Thoracic aorta (tissue), 2 donors: ENCODE measurements at regions not wholly inside any gene's neighbourhood (a gene's known extent, or its start where the extent isn't known, plus 50 kb on each side); places are given as distances from the start of the nearest gene placed in this dataset.
"Not testable (repeated sequence)": the region's sequence is repeated elsewhere in the genome, so short reads cannot be mapped to it uniquely, and the experiment has no call there.

Source experiments
- ATAC-seq: fragments of 150-250 bp; one replicate; pipeline ENCODE4 v1.8.0; 2017; ENCODE audit warnings: low read depth; ENCODE audit not compliant: insufficient number of reproducible peaks, low FRiP score
- DNase-seq: peaks from one replicate; pipeline ENCODE4 v3.0.0-alpha.2; 2020; ENCODE audit warnings: low spot score
- H3K27ac ChIP-seq, 2 donors: fragments of 200-600 bp; sonication (generic); 1 replicate in 1 of 2; 2 replicates in 1 of 2; pipeline ENCODE4 v1.5.1; 2016; ENCODE audit warnings: mild to moderate bottlenecking in 2 of 2, moderate library complexity in 2 of 2
- H3K27me3 ChIP-seq: fragments of 200-600 bp; sonication (generic); replicated peaks from 2 replicates; pipeline ENCODE4 v1.6.0; 2016; ENCODE audit warnings: mild to moderate bottlenecking; ENCODE audit not compliant: insufficient read depth
- H3K36me3 ChIP-seq: fragments of 200-600 bp; sonication (generic); one replicate; pipeline ENCODE4 v1.5.1; 2016
- H3K4me1 ChIP-seq, 2 donors: fragments of 200-600 bp; sonication (generic); 1 replicate in 1 of 2; 2 replicates in 1 of 2; pipeline versions ENCODE4 v1.5.1 to v1.6.0; 2016; ENCODE audit warnings: low read depth in 2 of 2, mild to moderate bottlenecking in 1 of 2; ENCODE audit not compliant: control insufficient read depth in 1 of 2
- H3K4me3 ChIP-seq: fragments of 200-600 bp; sonication (generic); 2 replicates; pipeline ENCODE4 v1.5.1; 2016; ENCODE audit warnings: mild to moderate bottlenecking
- H3K9me3 ChIP-seq: fragments of 200-600 bp; sonication (generic); 2 replicates; pipeline ENCODE4 v1.5.1; 2016
- TF ChIP-seq, protein P1 (sequence below): fragments of 200-600 bp; sonication (generic); IDR thresholded peaks from one replicate; pipeline ENCODE4 v1.5.1; 2019; ENCODE audit warnings: antibody characterized with exemption

DNA sequence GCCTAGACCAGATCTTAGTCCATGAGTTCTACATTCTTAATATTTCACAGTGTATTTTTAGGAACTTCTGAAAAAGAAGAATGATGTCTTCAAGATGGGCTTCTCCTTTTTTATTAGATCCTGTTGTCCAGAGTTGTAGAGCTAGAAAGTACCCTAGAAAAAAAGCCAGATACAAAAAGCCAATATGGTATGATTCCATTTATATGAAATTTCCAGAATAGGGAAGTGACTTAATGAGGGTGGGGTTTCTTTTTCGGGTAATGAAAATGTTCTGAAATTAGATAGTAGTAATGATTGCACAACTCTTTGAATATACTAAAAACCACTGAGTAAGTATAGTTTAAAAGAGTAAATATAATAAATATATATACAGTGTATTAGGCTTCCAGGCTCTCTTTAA lies 116.9 kb downstream of the NFKBIZ start:
- TF ChIP-seq, protein P1, sequence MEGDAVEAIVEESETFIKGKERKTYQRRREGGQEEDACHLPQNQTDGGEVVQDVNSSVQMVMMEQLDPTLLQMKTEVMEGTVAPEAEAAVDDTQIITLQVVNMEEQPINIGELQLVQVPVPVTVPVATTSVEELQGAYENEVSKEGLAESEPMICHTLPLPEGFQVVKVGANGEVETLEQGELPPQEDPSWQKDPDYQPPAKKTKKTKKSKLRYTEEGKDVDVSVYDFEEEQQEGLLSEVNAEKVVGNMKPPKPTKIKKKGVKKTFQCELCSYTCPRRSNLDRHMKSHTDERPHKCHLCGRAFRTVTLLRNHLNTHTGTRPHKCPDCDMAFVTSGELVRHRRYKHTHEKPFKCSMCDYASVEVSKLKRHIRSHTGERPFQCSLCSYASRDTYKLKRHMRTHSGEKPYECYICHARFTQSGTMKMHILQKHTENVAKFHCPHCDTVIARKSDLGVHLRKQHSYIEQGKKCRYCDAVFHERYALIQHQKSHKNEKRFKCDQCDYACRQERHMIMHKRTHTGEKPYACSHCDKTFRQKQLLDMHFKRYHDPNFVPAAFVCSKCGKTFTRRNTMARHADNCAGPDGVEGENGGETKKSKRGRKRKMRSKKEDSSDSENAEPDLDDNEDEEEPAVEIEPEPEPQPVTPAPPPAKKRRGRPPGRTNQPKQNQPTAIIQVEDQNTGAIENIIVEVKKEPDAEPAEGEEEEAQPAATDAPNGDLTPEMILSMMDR: no peak
- H3K4me3 ChIP-seq: no peak overlapping the region
- H3K27ac ChIP-seq: no peak overlapping the region
- H3K4me1 ChIP-seq: peaks cover 11 to 23% of the 10 kb centered on the region in 2 donors
- no peak for DNase-seq
- H3K36me3 ChIP-seq: no peaks in the 10 kb centered on the region
- ATAC-seq: no peak
- no peaks in the 10 kb centered on the region for H3K27me3 ChIP-seq
- H3K9me3 ChIP-seq: no peaks in the 10 kb centered on the region

GRCh38 chr3:101970212-101970611 lies 120.9 kb downstream of the NFKBIZ start:
- TF ChIP-seq, protein P1: no peak
- Histone ChIP-seq H3K27ac (no peak overlapping the region), H3K4me3 (no peak overlapping the region), H3K9me3 (no peaks in the 10 kb centered on the region), H3K27me3 (no peaks in the 10 kb centered on the region), H3K4me1 (no peaks in the 10 kb centered on the region), H3K36me3 (no peaks in the 10 kb centered on the region)
- ATAC-seq (no peak), DNase-seq (no peak)

DNA sequence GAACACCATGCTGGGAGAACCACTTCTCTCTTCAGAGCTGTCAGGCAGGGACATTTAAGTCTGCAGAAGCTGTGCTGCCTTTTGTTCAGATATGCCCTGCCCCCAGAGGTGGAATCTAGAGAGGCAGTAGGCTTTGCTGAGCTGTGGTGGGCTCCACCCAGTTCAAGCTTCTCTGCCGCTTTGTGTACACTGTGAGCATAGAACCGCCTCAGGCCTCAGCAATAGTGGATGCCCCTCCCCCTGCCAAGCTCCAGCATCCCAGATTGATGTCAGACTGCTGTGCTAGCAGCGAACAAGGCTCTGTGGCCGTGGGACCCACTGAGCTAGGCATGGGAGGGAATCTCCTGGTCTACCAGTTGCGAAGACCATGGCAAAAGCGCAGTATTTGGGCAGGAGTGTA lies 121.6 kb downstream of the NFKBIZ start:
- no peaks in the 10 kb centered on the region for H3K27me3 ChIP-seq
- no peaks in the 10 kb centered on the region for H3K9me3 ChIP-seq
- no peaks in the 10 kb centered on the region for H3K36me3 ChIP-seq
- no peak overlapping the region for H3K27ac ChIP-seq
- ATAC-seq (no peak), DNase-seq (no peak)
- H3K4me3 ChIP-seq: no peak overlapping the region
- TF ChIP-seq, protein P1: no peak
- H3K4me1 ChIP-seq: peaks cover under 1 to 1% of the 10 kb centered on the region in 2 donors

GRCh38 chr3:101972430-101973162 lies 123.3 kb downstream of the NFKBIZ start:
- TF ChIP-seq, protein P1: no peak

GRCh38 chr3:101973163-101973505 lies 123.8 kb downstream of the NFKBIZ start:
- TF ChIP-seq, protein P1: no peak
- no peaks in the 10 kb centered on the region for H3K9me3 ChIP-seq
- peaks cover 4 to 19% of the 10 kb centered on the region in 2 donors for H3K4me1 ChIP-seq
- H3K4me3 ChIP-seq: no peak overlapping the region
- no peaks in the 10 kb centered on the region for H3K27me3 ChIP-seq
- DNase-seq (no peak), ATAC-seq (no peak)
- H3K27ac ChIP-seq: no peak overlapping the region
- no peaks in the 10 kb centered on the region for H3K36me3 ChIP-seq

More at GRCh38 chr3:101972430-101973162, 123.3 kb downstream of the NFKBIZ start:
- Histone ChIP-seq H3K27me3 (no peaks in the 10 kb centered on the region), H3K36me3 (no peaks in the 10 kb centered on the region), H3K27ac (no peak overlapping the region), H3K9me3 (no peaks in the 10 kb centered on the region), H3K4me3 (no peak overlapping the region), H3K4me1 (peaks cover 4 to 14% of the 10 kb centered on the region in 2 donors)
- no peak for DNase-seq
- no peak for ATAC-seq

GRCh38 chr3:101975415-101975814 lies 126.1 kb downstream of the NFKBIZ start:
- not testable (repeated sequence) for DNase-seq, H3K9me3 ChIP-seq, H3K36me3 ChIP-seq, H3K27ac ChIP-seq, H3K4me3 ChIP-seq, H3K27me3 ChIP-seq, ATAC-seq
- H3K4me1 ChIP-seq: peaks cover 4 to 27% of the 10 kb centered on the region in 2 donors
